ENCODE measurements at regions not wholly inside any gene's neighbourhood (a gene's known extent, or its start where the extent isn't known, plus 50 kb on each side); places are given as distances from the start of the nearest gene placed in this dataset.
A peak's percentile ranks its signal among the peaks of the same experiment; 100 is the strongest.

DNA sequence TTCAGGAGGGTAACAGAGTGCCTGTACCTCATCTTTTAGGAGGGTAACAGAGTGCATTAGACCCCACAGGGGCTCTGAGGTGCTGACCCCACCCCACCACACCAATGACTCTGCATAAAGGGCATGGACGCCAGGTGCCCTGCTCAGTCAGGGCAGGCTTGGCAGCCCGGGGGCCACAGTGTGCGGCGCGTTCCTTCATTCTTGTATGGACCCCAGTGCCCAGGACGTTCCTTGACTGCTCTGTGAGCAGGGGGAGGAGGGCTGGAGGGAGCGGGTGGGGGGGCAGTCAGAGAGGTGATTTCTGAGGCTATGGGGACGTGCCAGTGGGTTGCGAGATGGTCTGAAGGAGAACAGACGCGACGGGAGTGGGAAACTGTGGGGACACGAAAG, 168.7 kb upstream of the NCK2 start:
- no peak for DNase-seq (ENCODE audit: low spot score in 2 of 2)
- no peak for FAIRE-seq

DNA sequence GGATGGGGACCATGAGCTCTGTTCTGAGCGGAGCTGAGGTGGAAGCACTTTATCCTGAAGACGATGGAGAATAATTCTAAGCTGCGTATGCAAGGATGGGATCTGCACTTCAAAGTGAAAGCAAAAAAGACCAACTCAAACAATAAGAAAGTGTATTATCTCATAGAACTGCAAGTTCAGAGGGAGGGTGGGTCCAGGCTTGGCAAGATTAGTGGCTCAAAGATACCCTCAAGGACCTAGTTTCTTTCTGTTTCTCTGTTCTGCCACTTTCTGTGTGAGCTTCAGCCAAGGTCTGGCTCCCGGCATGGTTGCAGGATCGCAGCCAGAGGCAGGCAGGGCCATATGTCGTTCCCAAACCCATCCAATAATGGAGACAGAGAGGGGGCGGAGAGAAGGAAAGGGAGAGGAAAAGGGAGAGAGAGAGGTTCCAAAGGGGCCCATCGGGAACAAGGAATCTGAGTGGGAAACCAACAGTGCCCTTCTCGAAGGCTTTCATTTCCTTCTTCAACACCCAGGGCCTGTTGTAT, 169.2 kb upstream of the NCK2 start:
- FAIRE-seq (no peak), DNase-seq (ENCODE audit: low spot score in 2 of 2) (no peak)

- DNase-seq (ENCODE audit: low spot score in 2 of 2), result no peak
- no peak for FAIRE-seq
These were observed 169.8 kb upstream of the NCK2 start for GRCh38 chr2:105574796-105575344.

GRCh38 chr2:105573910-105574655, 170.6 kb upstream of the NCK2 start:
- no peak for FAIRE-seq
- no peak for DNase-seq (ENCODE audit: low spot score in 2 of 2)

- FAIRE-seq (no peak), DNase-seq (ENCODE audit: low spot score in 2 of 2) (no peak)
These were observed 171.2 kb upstream of the NCK2 start for GRCh38 chr2:105573490-105573889.

DNA sequence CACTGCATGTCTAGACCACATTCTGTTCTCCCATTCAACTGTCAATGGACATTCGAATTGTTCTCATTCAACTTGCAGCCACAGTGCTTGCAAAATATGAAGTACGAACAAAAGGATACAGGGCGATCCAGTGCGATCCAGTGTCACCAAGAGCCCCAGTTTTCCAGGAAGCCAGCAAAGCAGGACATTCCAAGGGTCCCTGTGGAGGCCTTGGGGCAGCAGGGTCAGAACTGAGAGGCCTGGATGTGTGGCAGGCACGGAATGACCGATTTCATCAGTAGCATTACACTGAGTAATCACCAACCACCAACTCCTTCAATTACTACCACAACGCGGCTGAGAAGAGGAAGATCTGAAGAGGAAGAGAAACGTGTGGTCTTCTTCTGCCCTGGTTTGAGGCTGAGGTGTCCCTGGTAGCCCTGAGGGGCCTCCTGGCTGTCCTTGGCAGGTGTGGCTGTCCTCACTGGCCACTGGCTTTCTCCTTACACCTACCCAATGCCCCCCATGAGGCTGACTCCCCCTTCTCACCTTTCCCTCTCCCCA, 172.7 kb upstream of the FHL2 start:
- FAIRE-seq (no peak), DNase-seq (ENCODE audit: low spot score in 2 of 2) (no peak)

GRCh38 chr2:105570757-105571156, 171.9 kb upstream of the FHL2 start:
- no peak for DNase-seq (ENCODE audit: low spot score in 2 of 2)
- FAIRE-seq, result no peak

DNA sequence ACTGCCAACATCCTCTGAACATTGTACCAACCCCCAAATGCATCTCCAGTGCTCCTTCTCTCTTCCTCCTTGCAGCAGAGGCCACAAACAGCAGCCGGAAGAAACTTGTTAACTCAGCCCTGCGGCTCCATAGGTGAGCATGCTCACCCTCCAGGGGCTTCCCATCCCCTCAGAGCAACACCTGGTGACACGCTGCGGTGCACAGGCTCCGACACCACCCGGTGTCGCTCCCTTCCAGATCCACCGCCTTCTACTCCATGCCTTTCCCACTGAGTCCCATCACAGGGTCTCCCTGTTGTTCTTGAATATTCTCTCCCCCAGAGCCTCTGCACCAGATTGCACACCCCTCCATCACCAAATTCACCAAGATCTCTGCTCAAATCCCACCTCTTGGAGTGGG, 171.5 kb upstream of the FHL2 start:
- no peak for FAIRE-seq
- no peak for DNase-seq (ENCODE audit: low spot score in 2 of 2)

GRCh38 chr2:105569606-105570005, 170.8 kb upstream of the FHL2 start:
- DNase-seq (ENCODE audit: low spot score in 2 of 2) (no peak), FAIRE-seq (no peak)

- DNase-seq (ENCODE audit: low spot score in 2 of 2), result no peak
- FAIRE-seq, result no peak
These were observed 169.2 kb upstream of the FHL2 start for GRCh38 chr2:105567996-105568494.

GRCh38 chr2:105563000-105563719, 164.3 kb upstream of the FHL2 start:
- FAIRE-seq (no peak), DNase-seq (ENCODE audit: low spot score in 2 of 2) (no peak)

DNA sequence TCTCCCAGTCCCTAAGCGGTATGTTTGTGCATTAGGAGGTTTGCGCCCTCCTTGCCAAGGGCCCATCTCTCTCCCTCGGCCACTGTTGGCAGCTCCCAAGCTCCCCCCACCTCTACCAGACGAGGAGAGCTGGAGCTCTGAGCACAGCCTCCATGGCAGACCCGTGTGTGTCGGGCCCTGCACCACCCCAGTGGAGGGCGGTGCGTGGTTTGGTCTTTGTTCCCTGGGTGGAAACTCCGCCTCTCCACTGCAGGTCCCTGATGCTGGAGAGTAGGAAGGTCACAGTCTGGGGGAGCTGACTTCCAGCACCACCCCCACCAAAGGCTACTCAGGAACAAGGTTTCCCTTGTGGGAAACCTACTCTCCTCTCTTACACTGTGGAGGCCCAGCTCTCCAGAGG, 162.6 kb upstream of the FHL2 start:
- FAIRE-seq (no peak), DNase-seq (ENCODE audit: low spot score in 2 of 2) (no peak)

DNA sequence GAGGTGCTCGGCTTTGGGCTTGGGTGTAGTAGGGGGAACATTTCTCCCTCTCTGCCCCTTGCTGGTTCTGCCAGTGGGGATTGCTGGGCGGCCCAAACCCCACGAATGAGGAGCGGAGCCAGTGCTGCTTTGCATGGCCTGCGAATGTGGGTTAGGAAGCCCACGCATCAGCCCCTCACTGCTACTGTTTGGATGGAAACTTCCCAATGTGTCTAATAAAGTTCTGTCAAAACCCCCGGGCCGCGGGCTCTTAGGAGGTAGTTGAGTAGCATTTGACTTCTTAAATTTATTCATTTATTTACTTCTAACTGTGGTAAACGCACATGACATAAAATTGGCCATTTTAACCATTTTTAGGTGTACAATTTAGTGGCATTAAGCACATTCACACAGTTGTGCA, 161.3 kb upstream of the FHL2 start:
- FAIRE-seq (no peak), DNase-seq (ENCODE audit: low spot score in 2 of 2) (no peak)

- no peak for FAIRE-seq
- DNase-seq (ENCODE audit: low spot score in 2 of 2), result no peak
These were observed 158.4 kb upstream of the FHL2 start for GRCh38 chr2:105557021-105557920.

GRCh38 chr2:105556366-105556765, 157.5 kb upstream of the FHL2 start:
- no peak for FAIRE-seq

DNA sequence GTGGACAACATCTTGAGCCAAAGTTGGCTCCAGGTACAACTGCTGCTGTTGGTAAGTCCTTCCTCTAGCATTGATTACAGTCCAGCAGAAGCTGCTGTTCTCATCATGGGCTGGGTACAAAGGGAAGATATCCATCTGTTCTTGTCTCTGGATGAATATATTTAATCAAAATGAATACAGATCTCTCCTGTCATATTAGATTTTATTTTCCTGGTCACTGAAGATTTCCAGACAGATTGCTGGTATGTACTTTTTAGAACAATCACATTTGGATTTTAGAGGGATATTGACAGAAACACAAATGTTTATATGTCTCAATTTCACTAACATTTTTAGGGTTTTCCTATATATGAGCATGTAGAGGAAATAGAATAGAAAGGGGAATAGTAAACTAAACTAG, 155.4 kb upstream of the FHL2 start:
- DNase-seq (ENCODE audit: low spot score in 2 of 2), result no peak
- no peak for FAIRE-seq

More at GRCh38 chr2:105556366-105556765, 157.5 kb upstream of the FHL2 start:
- DNase-seq (ENCODE audit: low spot score in 2 of 2), result no peak

- FAIRE-seq (no peak), DNase-seq (ENCODE audit: low spot score in 2 of 2) (no peak)
These were observed 154.8 kb upstream of the FHL2 start for GRCh38 chr2:105553538-105554196.

DNA sequence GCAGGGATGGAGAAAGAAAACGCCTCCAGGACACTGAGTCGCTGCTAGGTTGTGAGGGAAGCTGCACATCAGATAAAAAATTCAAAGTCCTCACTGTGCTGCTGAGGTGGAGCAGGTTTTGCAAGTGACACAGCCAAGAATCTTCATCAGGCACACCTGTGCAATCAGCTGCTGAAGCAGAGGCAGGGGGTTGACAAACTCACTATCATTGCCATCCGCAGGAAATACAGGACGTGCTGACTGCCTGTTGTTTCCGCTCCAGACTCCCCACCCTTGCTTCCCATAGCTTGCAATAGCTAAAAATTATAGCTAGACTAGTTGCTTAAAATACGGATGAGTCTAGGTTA, 147.8 kb upstream of the FHL2 start:
- DNase-seq (ENCODE audit: low spot score in 2 of 2) (no peak), FAIRE-seq (no peak)

DNA sequence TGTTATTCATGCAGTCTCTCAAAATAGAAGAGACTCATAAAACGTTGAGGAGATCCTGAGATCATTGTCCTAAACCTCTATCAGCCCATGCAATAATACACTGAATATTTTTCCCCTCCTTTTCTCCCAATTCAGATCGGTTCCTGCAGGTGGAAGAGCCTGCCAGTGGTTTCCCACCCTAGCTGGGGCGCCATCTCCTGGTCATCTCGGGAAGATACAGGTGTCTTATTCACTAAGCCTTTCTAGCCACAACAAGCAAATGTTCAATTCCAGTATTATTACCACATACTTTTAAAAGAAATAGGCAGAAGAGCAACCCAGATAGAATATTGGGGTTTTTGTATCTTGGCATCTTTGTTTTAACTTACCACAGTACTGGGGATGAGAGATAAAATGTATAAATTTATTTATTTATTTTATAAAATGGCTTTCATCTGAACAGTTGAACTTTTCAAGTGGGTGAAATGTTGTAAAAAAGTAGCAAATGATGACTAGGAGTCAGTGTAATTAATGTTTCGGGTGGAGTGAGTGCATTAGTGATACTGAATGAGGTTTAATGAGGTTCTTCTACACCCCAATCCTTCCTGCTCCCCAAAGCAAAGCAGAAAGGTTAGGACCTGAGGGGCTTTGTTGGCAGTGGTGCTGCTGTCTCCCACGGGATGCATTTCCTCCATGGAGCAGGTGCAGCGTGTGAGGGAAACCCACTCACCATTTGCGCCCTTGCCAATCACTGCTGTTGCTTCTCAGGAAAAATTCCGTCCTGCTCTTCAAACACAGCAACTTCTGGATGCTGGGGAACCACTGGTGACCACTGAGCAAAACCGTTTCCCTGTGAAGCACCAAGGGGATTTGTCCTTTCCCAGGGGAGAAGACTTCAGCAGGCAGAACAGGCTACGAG, 147.1 kb upstream of the FHL2 start:
- DNase-seq (ENCODE audit: low spot score in 2 of 2), result peak in 1 of 2 donors; percentile 59
- no peak for FAIRE-seq
